Naive B cell (primary cell): ENCODE measurements at regions not wholly inside any gene's neighbourhood (a gene's known extent, or its start where the extent isn't known, plus 50 kb on each side); places are given as distances from the start of the nearest gene placed in this dataset.
A peak's percentile ranks its signal among the peaks of the same experiment; 100 is the strongest.
"Not testable (repeated sequence)": the region's sequence is repeated elsewhere in the genome, so short reads cannot be mapped to it uniquely, and the experiment has no call there.

Source experiments
- ATAC-seq, 2 donors: fragments of 150-1000 bp; cut with Tn5 transposase; 2 replicates each; pipeline ENCODE4 v1.10.0; 2021; ENCODE audit warnings: low read depth in 2 of 2, mild to moderate bottlenecking in 2 of 2, moderate library complexity in 2 of 2
- DNase-seq: peaks from one replicate; pipeline ENCODE4 v3.0.0; 2022
- H3K27ac Mint-ChIP-seq, 6 donors: one replicate each; pipeline ENCODE4 v1.8.0; 2020 to 2022; ENCODE audit warnings: mild to moderate bottlenecking in 6 of 6, mixed read lengths in 6 of 6, moderate library complexity in 5 of 6, inconsistent platforms in 2 of 6
- H3K27me3 Mint-ChIP-seq, 3 donors: one replicate each; pipeline ENCODE4 v1.8.0; 2021 to 2022; ENCODE audit warnings: mixed read lengths in 3 of 3, mild to moderate bottlenecking in 1 of 3
- H3K36me3 Mint-ChIP-seq, 2 donors: one replicate each; pipeline ENCODE4 v1.8.0; 2020 to 2022; ENCODE audit warnings: mixed read lengths in 2 of 2, inconsistent platforms in 1 of 2, mild to moderate bottlenecking in 1 of 2
- H3K4me1 Mint-ChIP-seq, 3 donors: one replicate each; pipeline ENCODE4 v1.8.0; 2020 to 2022; ENCODE audit warnings: mixed read lengths in 3 of 3, inconsistent platforms in 1 of 3, mild to moderate bottlenecking in 1 of 3, moderate library complexity in 1 of 3
- H3K4me3 Mint-ChIP-seq, 8 donors: one replicate each; pipeline ENCODE4 v1.8.0; 2020 to 2022; ENCODE audit warnings: mild to moderate bottlenecking in 8 of 8, mixed read lengths in 8 of 8, moderate library complexity in 8 of 8, inconsistent platforms in 2 of 8
- H3K9me3 Mint-ChIP-seq, 7 donors: one replicate each; pipeline ENCODE4 v1.8.0; 2020 to 2022; ENCODE audit warnings: mixed read lengths in 7 of 7, mild to moderate bottlenecking in 5 of 7, inconsistent platforms in 2 of 7, moderate library complexity in 1 of 7

DNA sequence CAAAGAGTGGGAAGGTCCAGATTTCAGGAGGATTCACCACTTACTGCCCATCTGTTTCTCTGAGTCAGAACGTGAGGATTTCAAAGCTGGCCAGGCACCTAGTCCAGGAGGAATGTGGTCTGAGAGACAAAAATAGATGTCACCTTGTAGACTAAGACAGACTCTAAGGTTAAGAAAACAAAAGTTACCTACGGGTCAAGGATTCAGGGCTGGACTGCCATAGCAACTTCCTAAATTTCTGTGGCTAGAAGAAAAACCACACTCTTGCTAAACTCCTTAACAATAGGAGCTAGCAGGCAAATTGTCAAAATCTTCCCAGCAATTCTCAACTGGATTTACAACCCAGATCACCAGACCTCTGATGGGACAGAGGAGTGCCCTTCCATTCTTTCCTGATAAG, 250.4 kb upstream of the NOTCH2NLA start:
- H3K27ac Mint-ChIP-seq, H3K4me3 Mint-ChIP-seq, H3K4me1 Mint-ChIP-seq, DNase-seq, H3K9me3 Mint-ChIP-seq, ATAC-seq, H3K36me3 Mint-ChIP-seq: not testable (repeated sequence)
- H3K27me3 Mint-ChIP-seq, result peaks cover 8 to 15% (median 11%) of the 10 kb centered on the region in 3 donors

DNA sequence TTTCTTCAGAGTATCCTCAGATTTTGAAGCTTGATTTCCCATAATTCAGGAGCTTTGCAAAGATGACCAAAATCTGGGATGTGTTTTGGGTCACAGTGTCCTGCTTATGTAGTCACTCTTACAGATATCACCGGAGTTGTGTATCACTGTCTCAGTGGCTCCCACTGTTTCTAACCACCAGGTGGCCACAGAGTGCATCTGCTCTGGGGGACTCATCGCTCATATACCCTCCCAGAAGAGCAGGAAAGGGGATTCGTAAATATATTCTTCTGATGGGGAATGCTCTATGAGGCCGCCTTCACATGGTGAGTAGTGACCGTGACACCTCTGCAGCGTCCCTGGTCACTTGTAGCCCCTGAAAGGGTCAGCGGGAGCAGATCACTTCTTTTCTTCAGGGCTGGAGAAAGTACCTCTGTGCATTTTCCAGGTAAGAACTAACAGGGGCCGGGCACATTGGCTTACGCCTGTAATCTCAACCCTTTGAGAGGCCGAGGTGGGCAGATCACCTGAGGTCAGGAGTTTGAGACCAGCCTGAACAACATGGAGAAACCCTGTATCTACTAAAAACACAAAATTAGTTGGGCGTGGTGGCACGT, 249.4 kb upstream of the NOTCH2NLA start:
- peak in 1 of 2 donors; percentile 35 for ATAC-seq
- not testable (repeated sequence) for H3K36me3 Mint-ChIP-seq, H3K27me3 Mint-ChIP-seq, H3K4me1 Mint-ChIP-seq, H3K27ac Mint-ChIP-seq, H3K9me3 Mint-ChIP-seq, H3K4me3 Mint-ChIP-seq, DNase-seq

DNA sequence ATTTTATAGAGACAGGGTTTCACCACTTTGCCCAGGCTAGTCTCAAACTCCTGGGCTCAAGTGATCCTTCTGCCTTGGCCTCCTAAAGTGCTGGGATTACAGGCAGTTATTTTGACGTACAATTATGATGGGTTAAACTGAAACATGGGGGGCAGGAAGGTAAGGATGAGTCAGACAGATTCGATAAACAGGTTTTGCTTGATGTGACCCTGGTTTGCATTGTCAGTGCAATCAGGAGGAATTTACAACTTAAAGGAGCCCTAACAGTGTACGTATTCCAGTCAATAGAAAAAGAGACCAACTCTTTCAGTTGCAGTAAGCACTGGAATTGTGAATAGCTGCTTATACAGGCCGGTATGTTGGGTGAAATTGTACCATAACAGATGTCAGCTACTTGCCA, 246.3 kb upstream of the NOTCH2NLA start:
- not testable (repeated sequence) for H3K4me1 Mint-ChIP-seq, ATAC-seq, DNase-seq, H3K9me3 Mint-ChIP-seq, H3K36me3 Mint-ChIP-seq, H3K4me3 Mint-ChIP-seq, H3K27ac Mint-ChIP-seq, H3K27me3 Mint-ChIP-seq

DNA sequence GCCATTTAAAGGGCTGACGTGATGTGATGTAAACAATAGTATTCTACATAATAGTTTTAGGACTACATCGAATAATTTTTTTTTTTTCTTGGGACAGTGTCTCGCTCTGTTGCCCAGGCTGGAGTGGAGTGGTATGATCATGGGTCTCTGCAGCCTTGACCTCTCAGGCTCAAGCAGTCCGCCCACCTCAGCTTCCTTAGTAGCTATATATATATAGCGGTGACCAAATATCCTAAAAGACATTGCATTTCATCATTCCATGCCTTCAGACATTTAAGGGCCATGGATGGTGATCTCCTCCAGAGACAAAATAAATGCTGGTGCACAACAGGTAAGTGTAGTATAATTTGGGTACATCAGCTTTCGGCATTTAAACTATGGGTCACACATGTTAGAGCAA, 245.4 kb upstream of the NOTCH2NLA start:
- H3K4me3 Mint-ChIP-seq, H3K36me3 Mint-ChIP-seq, H3K27ac Mint-ChIP-seq: not testable (repeated sequence)

DNA sequence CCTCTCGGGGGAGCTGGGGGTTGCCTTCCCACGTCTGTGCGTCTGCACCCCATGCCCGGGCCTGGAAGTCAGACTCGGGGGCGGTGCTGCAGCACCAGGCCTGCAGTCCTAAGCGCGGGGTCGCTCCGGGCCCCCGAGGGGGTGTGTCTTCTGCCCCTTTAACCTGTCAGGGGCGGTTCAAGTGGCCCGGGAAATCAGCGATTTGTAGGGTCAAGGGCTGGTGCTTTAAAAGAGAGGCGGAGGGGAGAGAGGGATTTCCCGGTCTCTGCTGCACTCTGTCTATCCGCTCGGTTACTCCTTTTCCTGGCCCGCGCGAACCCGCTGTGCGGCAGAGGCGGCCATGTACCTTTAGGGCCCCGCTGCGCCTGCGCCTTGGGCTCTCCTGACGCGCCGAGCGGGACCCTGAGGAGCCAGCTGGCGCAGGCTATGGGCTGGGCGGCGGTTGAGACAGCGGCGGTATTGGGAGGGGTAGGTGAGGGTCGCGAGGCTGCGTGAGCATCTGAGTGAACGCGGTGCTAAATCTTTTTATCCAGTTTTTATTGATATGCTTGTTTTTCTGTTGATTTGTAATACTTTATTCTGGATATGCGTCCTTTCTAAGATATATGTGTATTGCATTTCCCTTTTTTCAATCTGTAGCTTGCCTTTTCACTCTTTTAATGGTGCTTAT, 243.5 kb upstream of the NOTCH2NLA start:
- H3K27ac Mint-ChIP-seq, result peak overlapping the region in 4 of 6 donors; percentile 24 to 85 (median 36)
- DNase-seq (peak; percentile 47), ATAC-seq (peak; percentile 99 to 100)

More for the DNA sequence above, 245.4 kb upstream of the NOTCH2NLA start:
- not testable (repeated sequence) for ATAC-seq, H3K4me1 Mint-ChIP-seq, DNase-seq, H3K9me3 Mint-ChIP-seq
- peaks cover 4 to 12% (median 8%) of the 10 kb centered on the region in 3 donors for H3K27me3 Mint-ChIP-seq

DNA sequence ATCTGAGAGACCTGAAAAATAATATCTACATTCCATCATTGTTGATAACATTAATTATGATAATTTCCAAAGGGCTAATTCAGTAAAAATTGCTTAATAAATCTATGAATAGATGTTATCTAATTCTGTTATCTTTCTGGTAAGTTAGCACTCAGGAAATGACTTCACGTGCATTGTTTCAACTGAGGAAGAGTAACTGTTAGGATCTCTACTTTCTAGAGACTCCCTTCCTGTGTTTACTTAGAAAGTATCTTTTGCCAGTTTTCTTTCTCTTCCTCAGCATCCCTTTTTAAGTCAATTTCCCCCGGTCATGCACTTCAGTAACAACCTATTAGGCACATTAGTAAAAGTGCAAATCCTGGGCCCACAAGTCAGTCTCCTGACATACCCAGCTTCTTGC, 231.1 kb upstream of the NOTCH2NLA start:
- H3K9me3 Mint-ChIP-seq, H3K36me3 Mint-ChIP-seq, H3K27ac Mint-ChIP-seq, H3K4me3 Mint-ChIP-seq, H3K27me3 Mint-ChIP-seq, ATAC-seq, H3K4me1 Mint-ChIP-seq, DNase-seq: not testable (repeated sequence)

More for the DNA sequence above, 243.5 kb upstream of the NOTCH2NLA start:
- H3K9me3 Mint-ChIP-seq, H3K36me3 Mint-ChIP-seq, H3K4me1 Mint-ChIP-seq, H3K27me3 Mint-ChIP-seq: not testable (repeated sequence)
- peak overlapping the region; percentile 73 to 95 (median 86) for H3K4me3 Mint-ChIP-seq

DNA sequence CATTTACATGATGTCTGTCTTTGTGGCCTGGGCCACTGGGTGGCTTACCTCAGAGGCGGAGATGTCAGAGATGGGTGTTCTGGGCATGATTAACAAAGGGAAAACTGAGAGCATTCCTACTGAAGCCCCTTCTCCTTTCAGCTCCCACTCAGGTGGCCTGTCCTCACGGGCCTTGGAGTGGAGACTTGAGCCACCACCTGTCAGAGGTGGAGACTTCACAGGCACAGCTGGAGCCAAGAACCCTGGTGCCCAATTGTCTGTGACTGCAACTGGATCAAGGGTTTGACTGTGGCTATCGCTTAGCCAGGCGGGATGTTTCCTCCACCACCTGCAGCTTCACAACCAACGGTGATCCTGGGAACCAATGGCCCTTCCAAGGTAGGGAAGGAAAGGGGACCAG, 230.5 kb upstream of the NOTCH2NLA start:
- not testable (repeated sequence) for DNase-seq, H3K9me3 Mint-ChIP-seq, H3K27me3 Mint-ChIP-seq, H3K4me1 Mint-ChIP-seq, ATAC-seq, H3K4me3 Mint-ChIP-seq, H3K27ac Mint-ChIP-seq, H3K36me3 Mint-ChIP-seq

DNA sequence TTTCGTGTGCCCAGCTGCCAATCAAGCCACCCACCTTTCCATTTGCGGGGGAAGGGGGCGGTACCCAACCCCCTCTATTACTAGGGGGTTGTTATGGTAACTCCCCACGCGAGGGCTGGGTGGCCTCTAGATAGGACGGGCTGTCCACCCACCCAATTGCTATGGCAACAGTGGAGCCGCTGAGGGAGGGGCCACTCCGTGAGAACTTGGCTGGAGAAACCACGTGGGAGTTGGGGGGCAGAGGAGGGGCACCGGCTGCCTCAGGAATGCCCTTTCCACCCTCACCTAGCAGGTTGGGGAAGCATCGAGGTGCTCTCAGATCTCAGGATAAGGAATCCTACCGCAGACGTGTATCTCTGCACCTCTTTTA, 220.0 kb upstream of the NOTCH2NLA start:
- peak; percentile 12 to 18 for ATAC-seq
- not testable (repeated sequence) for H3K27me3 Mint-ChIP-seq, H3K36me3 Mint-ChIP-seq, H3K27ac Mint-ChIP-seq, H3K4me1 Mint-ChIP-seq, H3K4me3 Mint-ChIP-seq, H3K9me3 Mint-ChIP-seq, DNase-seq

DNA sequence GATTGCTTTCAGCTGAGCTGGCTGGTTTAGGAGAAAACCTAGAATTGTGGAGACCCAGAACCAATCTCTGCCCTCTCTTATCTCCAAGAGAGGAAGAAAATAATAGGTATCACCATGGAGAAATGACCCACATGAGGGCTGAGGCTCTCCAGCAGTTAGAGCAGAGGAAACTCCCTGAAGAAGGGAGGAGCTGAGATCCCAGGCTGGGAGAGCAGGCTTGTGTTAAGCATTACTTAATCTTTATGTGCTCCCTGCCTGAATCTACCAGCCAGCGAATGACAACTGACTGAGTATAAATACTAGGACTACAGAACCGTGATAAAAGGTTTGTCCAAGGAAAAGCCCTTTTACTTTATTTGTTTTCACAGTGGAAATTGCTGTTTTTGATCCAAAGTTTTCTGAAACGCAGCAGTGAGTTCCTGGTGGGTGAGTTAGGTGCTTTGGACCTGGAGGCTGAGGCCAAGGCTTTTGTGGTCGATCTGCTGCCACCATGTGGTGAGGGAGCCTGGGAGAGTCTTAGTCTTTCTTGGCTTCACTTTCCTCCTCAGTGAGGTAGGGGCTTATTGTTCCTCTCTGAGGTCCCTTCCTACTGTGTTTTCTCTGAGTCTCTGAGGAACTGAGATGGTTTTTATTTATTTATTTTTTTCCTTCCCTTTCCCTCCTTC, 219.5 kb upstream of the NOTCH2NLA start:
- not testable (repeated sequence) for H3K4me1 Mint-ChIP-seq, H3K4me3 Mint-ChIP-seq, H3K9me3 Mint-ChIP-seq, H3K36me3 Mint-ChIP-seq, H3K27me3 Mint-ChIP-seq, H3K27ac Mint-ChIP-seq
- ATAC-seq (peak; percentile 28 to 32), DNase-seq (peak; percentile 47)

DNA sequence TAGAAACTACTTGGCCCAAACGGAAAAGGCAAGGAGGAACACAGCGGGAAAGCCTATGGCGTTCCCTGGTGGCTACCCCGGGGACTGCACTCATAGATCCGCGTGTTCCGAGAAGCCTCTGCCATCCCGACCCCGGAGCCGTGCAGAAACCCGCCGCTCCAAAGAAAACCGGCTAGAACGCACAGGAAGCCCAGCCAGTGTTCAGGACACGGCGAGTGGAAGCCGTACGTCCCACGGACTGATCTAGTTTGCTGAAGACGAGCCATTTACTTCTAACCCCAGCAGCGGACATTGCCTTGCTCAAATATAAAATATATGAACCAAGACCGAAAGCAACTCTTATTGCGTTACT, 215.0 kb upstream of the NOTCH2NLA start:
- H3K36me3 Mint-ChIP-seq, H3K27ac Mint-ChIP-seq, ATAC-seq: not testable (repeated sequence)

DNA sequence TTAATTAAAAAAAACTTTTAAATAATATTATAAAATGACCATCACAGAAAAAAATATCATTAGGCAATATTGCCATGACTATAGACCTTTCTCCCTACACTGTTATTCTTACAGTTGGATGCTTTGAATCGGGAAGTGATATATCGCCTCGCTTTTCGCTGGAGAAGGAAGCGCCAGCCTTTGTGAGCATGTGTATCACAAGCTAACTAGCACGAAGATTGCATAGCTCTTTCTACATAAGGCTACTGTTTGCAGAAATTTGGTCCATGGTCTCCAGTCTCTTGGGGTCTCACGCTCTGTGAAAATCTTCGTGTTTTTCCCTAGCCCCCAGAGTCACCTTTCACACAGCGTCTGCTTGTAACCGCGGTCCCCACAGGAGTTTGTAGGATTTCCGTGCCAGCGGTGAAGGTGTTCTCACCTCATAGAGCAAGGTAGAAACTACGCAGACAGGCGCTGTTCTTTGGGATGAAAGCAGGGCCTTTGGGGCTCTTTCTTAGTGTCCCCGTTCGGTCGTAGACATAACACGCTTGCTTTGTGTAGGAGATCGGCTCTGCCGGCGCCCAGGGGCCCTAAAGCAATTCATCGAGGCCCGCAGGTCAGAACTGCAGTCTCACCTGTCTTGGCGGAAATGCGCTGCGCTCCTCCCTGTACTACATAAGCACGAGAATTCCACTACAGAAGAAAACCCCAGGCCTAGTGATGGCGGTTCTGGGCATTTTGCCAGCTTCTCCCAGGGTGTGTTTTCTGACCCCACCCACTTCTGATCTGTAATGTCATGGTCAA, 214.5 kb upstream of the NOTCH2NLA start:
- not testable (repeated sequence) for H3K36me3 Mint-ChIP-seq, H3K27ac Mint-ChIP-seq, H3K4me1 Mint-ChIP-seq, DNase-seq, ATAC-seq, H3K9me3 Mint-ChIP-seq, H3K27me3 Mint-ChIP-seq
- peak overlapping the region in 1 of 8 donors; percentile 20 for H3K4me3 Mint-ChIP-seq

More for the DNA sequence above, 215.0 kb upstream of the NOTCH2NLA start:
- H3K4me3 Mint-ChIP-seq, result peak overlapping the region in 7 of 8 donors; percentile 20 to 89 (median 74)
- H3K27me3 Mint-ChIP-seq, H3K9me3 Mint-ChIP-seq, H3K4me1 Mint-ChIP-seq: not testable (repeated sequence)
- peak; percentile 8 for DNase-seq

DNA sequence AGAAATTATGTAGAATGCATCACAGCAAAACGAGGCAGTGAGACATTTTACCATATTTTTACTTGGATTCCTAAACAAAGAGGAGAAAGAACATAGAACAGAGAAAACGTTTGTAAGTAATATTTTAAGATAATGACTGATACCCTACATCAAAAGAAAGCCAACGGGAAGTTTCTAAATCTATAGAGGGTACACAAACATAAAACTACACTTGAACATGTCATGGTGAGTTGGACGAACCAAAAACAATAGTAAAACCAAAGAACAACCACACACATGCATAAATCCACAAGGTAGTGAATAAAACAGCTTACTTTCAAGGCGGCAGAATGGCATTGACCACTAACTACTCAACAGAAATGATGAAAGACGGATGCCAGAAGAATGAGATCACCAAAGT, 209.7 kb upstream of the NOTCH2NLA start:
- not testable (repeated sequence) for H3K9me3 Mint-ChIP-seq, ATAC-seq, H3K27ac Mint-ChIP-seq, H3K4me1 Mint-ChIP-seq, H3K27me3 Mint-ChIP-seq, H3K36me3 Mint-ChIP-seq, DNase-seq, H3K4me3 Mint-ChIP-seq

DNA sequence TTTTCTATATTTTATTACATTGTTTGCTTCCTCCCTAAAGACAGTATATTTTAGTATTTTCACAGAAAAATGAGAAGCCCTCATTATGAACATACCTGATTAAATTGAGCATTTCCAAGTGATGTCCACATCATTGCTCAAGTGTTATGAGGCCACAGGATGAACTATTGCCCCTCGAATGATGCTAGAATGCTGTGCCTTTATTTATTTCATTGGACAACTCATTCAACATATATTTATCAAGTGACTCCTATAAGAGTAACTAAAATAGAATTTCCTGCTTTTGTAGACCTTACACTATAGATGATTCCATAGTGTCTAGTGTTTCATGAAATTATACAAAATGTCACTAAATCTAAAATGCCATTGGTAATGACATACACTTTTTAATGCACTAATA, 187.8 kb upstream of the NOTCH2NLA start:
- H3K4me3 Mint-ChIP-seq, H3K4me1 Mint-ChIP-seq, ATAC-seq, H3K9me3 Mint-ChIP-seq, H3K36me3 Mint-ChIP-seq, DNase-seq, H3K27ac Mint-ChIP-seq, H3K27me3 Mint-ChIP-seq: not testable (repeated sequence)

DNA sequence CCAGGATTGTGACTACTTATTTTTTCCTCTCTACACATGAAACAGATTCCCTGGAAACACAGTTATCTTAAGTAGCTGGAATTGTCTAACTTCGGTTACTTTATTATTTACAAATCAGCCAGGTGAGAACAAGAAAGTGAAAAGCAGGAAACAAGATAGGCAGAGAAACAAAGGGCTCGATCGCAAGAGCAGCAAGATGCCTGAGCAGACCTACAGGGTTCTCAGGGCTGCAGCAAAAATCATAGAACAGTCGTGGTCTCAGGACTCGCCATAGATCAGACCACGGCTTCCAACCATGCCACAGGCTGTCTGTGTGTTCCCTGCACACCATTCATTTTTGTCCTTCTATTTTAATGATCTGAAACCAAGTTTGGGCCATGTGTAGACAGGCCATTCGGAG, 186.2 kb upstream of the NOTCH2NLA start:
- H3K27ac Mint-ChIP-seq, H3K27me3 Mint-ChIP-seq, H3K4me3 Mint-ChIP-seq, H3K4me1 Mint-ChIP-seq, H3K36me3 Mint-ChIP-seq, DNase-seq, ATAC-seq, H3K9me3 Mint-ChIP-seq: not testable (repeated sequence)
